MM.1S (cell line): ENCODE measurements at regions not wholly inside any gene's neighbourhood (a gene's known extent, or its start where the extent isn't known, plus 50 kb on each side); places are given as distances from the start of the nearest gene placed in this dataset.
"Not testable (repeated sequence)": the region's sequence is repeated elsewhere in the genome, so short reads cannot be mapped to it uniquely, and the experiment has no call there.

Experiments
- DNase-seq: peaks from one replicate; pipeline ENCODE4 v3.0.0-alpha.2; 2015
- H2AFZ ChIP-seq: fragments of 300-600 bp; sonication (generic); 2 replicates; pipeline ENCODE4 v1.6.0; 2016; ENCODE audit warnings: antibody characterized with exemption, low read length
- H3F3A ChIP-seq: fragments of 300-600 bp; sonication (generic); 2 replicates; pipeline ENCODE4 v1.6.1; 2016; ENCODE audit warnings: mild to moderate bottlenecking, antibody characterized with exemption, low read length, moderate library complexity, mixed read lengths; ENCODE audit not compliant: insufficient read depth
- H3K27ac ChIP-seq: fragments of 300-600 bp; sonication (generic); 2 replicates; pipeline ENCODE4 v1.5.1; 2016; ENCODE audit warnings: mild to moderate bottlenecking, low read length
- H3K27me3 ChIP-seq: fragments of 300-600 bp; sonication (generic); replicated peaks from 2 replicates; pipeline ENCODE4 v1.6.0; 2016; ENCODE audit warnings: low read length; ENCODE audit not compliant: insufficient read depth
- H3K36me3 ChIP-seq: fragments of 300-600 bp; sonication (generic); replicated peaks from 2 replicates; pipeline ENCODE4 v1.6.1; 2016; ENCODE audit warnings: mild to moderate bottlenecking, low read length, mixed read lengths; ENCODE audit not compliant: insufficient read depth
- H3K4me1 ChIP-seq: fragments of 300-600 bp; sonication (generic); 2 replicates; pipeline ENCODE4 v1.6.1; 2016; ENCODE audit warnings: low read length, mixed read lengths
- H3K4me2 ChIP-seq: fragments of 300-600 bp; sonication (generic); 2 replicates; pipeline ENCODE4 v1.6.0; 2016; ENCODE audit warnings: low read depth, low read length
- H3K4me3 ChIP-seq: fragments of 300-600 bp; sonication (generic); 2 replicates; pipeline ENCODE4 v1.5.1; 2016; ENCODE audit warnings: low read length, mixed read lengths
- H3K79me2 ChIP-seq: fragments of 300-600 bp; sonication (generic); 2 replicates; pipeline ENCODE4 v1.6.1; 2016; ENCODE audit warnings: mixed run types, low read length, mixed read lengths
- H3K9ac ChIP-seq: fragments of 300-600 bp; sonication (generic); 2 replicates; pipeline ENCODE4 v1.6.1; 2016; ENCODE audit warnings: low read length, mixed read lengths
- H3K9me2 ChIP-seq: fragments of 300-600 bp; sonication (generic); replicated peaks from 2 replicates; pipeline ENCODE4 v1.6.1; 2016; ENCODE audit warnings: mild to moderate bottlenecking, low read length, mixed read lengths; ENCODE audit not compliant: insufficient read depth
- H3K9me3 ChIP-seq: fragments of 300-600 bp; sonication (generic); replicated peaks from 2 replicates; pipeline ENCODE4 v1.6.1; 2016; ENCODE audit warnings: mild to moderate bottlenecking, low read length, mixed read lengths; ENCODE audit not compliant: insufficient read depth
- H4K20me1 ChIP-seq: fragments of 300-600 bp; sonication (generic); 2 replicates; pipeline ENCODE4 v1.6.1; 2016; ENCODE audit warnings: mild to moderate bottlenecking, low read length, moderate library complexity, mixed read lengths; ENCODE audit not compliant: insufficient read depth
- CTCF ChIP-seq: fragments of 300-600 bp; sonication (generic); IDR thresholded peaks from 2 replicates; pipeline ENCODE4 v1.5.1; 2016; ENCODE audit warnings: antibody characterized with exemption, low read length, mixed read lengths
- EZH2 ChIP-seq: fragments of 300-600 bp; sonication (generic); optimal IDR thresholded peaks from 2 replicates; pipeline ENCODE3; 2017; ENCODE audit warnings: low read depth, mild to moderate bottlenecking, antibody characterized with exemption, low read length, mixed read lengths
- EZH2phosphoT487 ChIP-seq: fragments of 300-600 bp; sonication (generic); IDR thresholded peaks from 2 replicates; pipeline ENCODE4 v1.6.1; 2018; ENCODE audit warnings: antibody characterized with exemption, low read length

- no peak for TF ChIP-seq EZH2
- TF ChIP-seq EZH2phosphoT487 = no peak
- TF ChIP-seq CTCF = no peak
- no peak overlapping the region for H2AFZ ChIP-seq
Observed at GRCh38 chr11:134971381-134971780, 559.3 kb upstream of the B3GAT1 start.

GRCh38 chr11:134967746-134968145 lies 555.7 kb upstream of the B3GAT1 start:
- Histone ChIP-seq H3K4me1 (no peaks in the 10 kb centered on the region), H3K4me2 (no peak overlapping the region), H3K36me3 (no peaks in the 10 kb centered on the region), H3K9ac (no peak overlapping the region), H3K9me2 (no peaks in the 10 kb centered on the region), H3K4me3 (no peak overlapping the region), H4K20me1 (no peaks in the 10 kb centered on the region), H3K79me2 (no peaks in the 10 kb centered on the region), H3K9me3 (no peaks in the 10 kb centered on the region), H2AFZ (no peak overlapping the region), H3F3A (no peaks in the 10 kb centered on the region), H3K27ac (no peak overlapping the region), H3K27me3 (no peaks in the 10 kb centered on the region)
- no peak for DNase-seq
- TF ChIP-seq EZH2phosphoT487 (no peak), EZH2 (no peak), CTCF (no peak)

More at GRCh38 chr11:134971381-134971780, 559.3 kb upstream of the B3GAT1 start:
- H3F3A ChIP-seq = no peaks in the 10 kb centered on the region
- H3K4me3 ChIP-seq = no peak overlapping the region
- H3K36me3 ChIP-seq = no peaks in the 10 kb centered on the region
- no peak overlapping the region for H3K9ac ChIP-seq
- no peaks in the 10 kb centered on the region for H3K9me3 ChIP-seq
- no peaks in the 10 kb centered on the region for H3K27me3 ChIP-seq
- H3K27ac ChIP-seq = no peak overlapping the region
- no peak overlapping the region for H3K4me2 ChIP-seq
- H3K79me2 ChIP-seq = no peaks in the 10 kb centered on the region
- H4K20me1 ChIP-seq = no peaks in the 10 kb centered on the region
- no peak for DNase-seq
- H3K9me2 ChIP-seq = no peaks in the 10 kb centered on the region
- no peaks in the 10 kb centered on the region for H3K4me1 ChIP-seq

GRCh38 chr11:134961386-134961785 lies 549.3 kb upstream of the B3GAT1 start:
- not testable (repeated sequence) for H3K27ac ChIP-seq, H3K9me3 ChIP-seq, H3K27me3 ChIP-seq, H2AFZ ChIP-seq, H3K36me3 ChIP-seq, H3K79me2 ChIP-seq, H3F3A ChIP-seq, H3K9ac ChIP-seq, H3K4me2 ChIP-seq, H3K9me2 ChIP-seq, DNase-seq, H3K4me3 ChIP-seq, H3K4me1 ChIP-seq, H4K20me1 ChIP-seq

GRCh38 chr11:134958870-134959269 lies 546.8 kb upstream of the B3GAT1 start:
- Histone ChIP-seq H2AFZ (no peak overlapping the region), H3K27ac (no peak overlapping the region), H3K9me2 (no peaks in the 10 kb centered on the region), H3K4me2 (no peak overlapping the region), H4K20me1 (no peaks in the 10 kb centered on the region), H3K4me1 (no peaks in the 10 kb centered on the region), H3F3A (no peaks in the 10 kb centered on the region), H3K79me2 (no peaks in the 10 kb centered on the region), H3K9me3 (no peaks in the 10 kb centered on the region), H3K27me3 (no peaks in the 10 kb centered on the region), H3K36me3 (no peaks in the 10 kb centered on the region), H3K9ac (no peak overlapping the region), H3K4me3 (no peak overlapping the region)
- TF ChIP-seq EZH2 = no peak
- DNase-seq = no peak
